ENCODE measurements at regions not wholly inside any gene's neighbourhood (a gene's known extent, or its start where the extent isn't known, plus 50 kb on each side); places are given as distances from the start of the nearest gene placed in this dataset.

GRCh38 chr6:129955584-129955983, 62.8 kb upstream of the L3MBTL3 start:
- TF ChIP-seq POLR2A (IDR thresholded peaks at IDR 0.05; ENCODE audit: low read depth, low read length) (no peak), TAF1 (IDR thresholded peaks at IDR 0.05; ENCODE audit: low read depth, low read length) (no peak), POLR2AphosphoS5 (IDR thresholded peaks at IDR 0.05; ENCODE audit: low read depth, low read length) (no peak), SPI1 (IDR thresholded peaks at IDR 0.05; ENCODE audit: low read depth, low read length) (no peak)
